Neural progenitor cell (in vitro differentiated cells): ENCODE measurements at regions not wholly inside any gene's neighbourhood (a gene's known extent, or its start where the extent isn't known, plus 50 kb on each side); places are given as distances from the start of the nearest gene placed in this dataset.

Source experiments
- DNase-seq: peaks from one replicate; pipeline ENCODE4 v3.0.0-alpha.2; 2016; ENCODE audit warnings: low spot score
- H2AFZ ChIP-seq: fragments of 200-600 bp; sonication (generic); replicated peaks from 2 replicates; pipeline ENCODE4 v1.6.1; 2016; ENCODE audit warnings: antibody characterized with exemption
- H3F3A ChIP-seq: fragments of 200-600 bp; sonication (generic); 2 replicates; pipeline ENCODE4 v1.6.1; 2016; ENCODE audit warnings: antibody characterized with exemption, low read depth
- H3K27ac ChIP-seq: fragments of 200-600 bp; sonication (generic); 2 replicates; pipeline ENCODE4 v1.5.1; 2016; ENCODE audit warnings: mild to moderate bottlenecking
- H3K27me3 ChIP-seq: fragments of 200-600 bp; sonication (generic); 2 replicates; pipeline ENCODE4 v1.6.1; 2016; ENCODE audit warnings: mild to moderate bottlenecking, moderate library complexity
- H3K36me3 ChIP-seq: fragments of 200-600 bp; sonication (generic); 2 replicates; pipeline ENCODE4 v1.5.1; 2016
- H3K4me1 ChIP-seq: fragments of 200-600 bp; sonication (generic); 2 replicates; pipeline ENCODE4 v1.6.1; 2016; ENCODE audit warnings: mixed run types
- H3K4me2 ChIP-seq: fragments of 200-600 bp; sonication (generic); 2 replicates; pipeline ENCODE4 v1.6.1; 2016
- H3K4me3 ChIP-seq: fragments of 200-600 bp; sonication (generic); 2 replicates; pipeline ENCODE4 v1.5.1; 2016
- H3K79me2 ChIP-seq: fragments of 200-600 bp; sonication (generic); 2 replicates; pipeline ENCODE4 v1.6.1; 2016; ENCODE audit warnings: low read depth
- H3K9ac ChIP-seq: fragments of 200-600 bp; sonication (generic); 2 replicates; pipeline ENCODE4 v1.6.1; 2016
- H3K9me3 ChIP-seq: fragments of 200-600 bp; sonication (generic); 2 replicates; pipeline ENCODE4 v1.5.1; 2016; ENCODE audit warnings: low read depth
- H4K20me1 ChIP-seq: fragments of 200-600 bp; sonication (generic); 2 replicates; pipeline ENCODE4 v1.6.1; 2016; ENCODE audit warnings: low read depth
- H3K27ac Mint-ChIP-seq: 3 replicates; pipeline ENCODE4 v1.8.0; 2021; ENCODE audit warnings: mixed read lengths
- H3K27me3 Mint-ChIP-seq: 2 replicates; pipeline ENCODE4 v1.8.0; 2022; ENCODE audit warnings: low read depth, mild to moderate bottlenecking, inconsistent platforms, moderate library complexity, mixed read lengths; ENCODE audit not compliant: insufficient read depth
- H3K36me3 Mint-ChIP-seq: 3 replicates; pipeline ENCODE4 v1.8.0; 2021; ENCODE audit warnings: mixed read lengths
- H3K4me1 Mint-ChIP-seq: 3 replicates; pipeline ENCODE4 v1.8.0; 2021; ENCODE audit warnings: mixed read lengths
- H3K4me3 Mint-ChIP-seq: 3 replicates; pipeline ENCODE4 v1.8.0; 2021; ENCODE audit warnings: mild to moderate bottlenecking, moderate library complexity, mixed read lengths
- H3K9me3 Mint-ChIP-seq: 3 replicates; pipeline ENCODE4 v1.8.0; 2020; ENCODE audit warnings: mixed read lengths
- CTCF ChIP-seq: fragments of 200-600 bp; sonication (generic); IDR thresholded peaks from 2 replicates; pipeline ENCODE4 v1.5.1; 2017; ENCODE audit warnings: antibody characterized with exemption, mild to moderate bottlenecking
- EZH2 ChIP-seq: fragments of 200-600 bp; sonication (generic); IDR thresholded peaks from 2 replicates; pipeline ENCODE4 v1.6.1; 2017; ENCODE audit warnings: antibody characterized with exemption, mild to moderate bottlenecking, moderate library complexity
- EZH2phosphoT487 ChIP-seq: fragments of 200-600 bp; sonication (generic); IDR thresholded peaks from 2 replicates; pipeline ENCODE4 v1.6.1; 2017; ENCODE audit warnings: antibody characterized with exemption

GRCh38 chr2:185891403-185891802 lies 152.8 kb downstream of the FSIP2 start:
- H3K36me3 Mint-ChIP-seq: no peaks in the 10 kb centered on the region
- Histone ChIP-seq H3K4me1 (no peaks in the 10 kb centered on the region), H3K9ac (no peak overlapping the region), H3K36me3 (no peaks in the 10 kb centered on the region), H3K27me3 (no peaks in the 10 kb centered on the region), H3F3A (no peaks in the 10 kb centered on the region), H2AFZ (no peak overlapping the region), H3K4me3 (no peak overlapping the region), H4K20me1 (no peaks in the 10 kb centered on the region), H3K27ac (no peak overlapping the region), H3K9me3 (no peaks in the 10 kb centered on the region), H3K79me2 (no peaks in the 10 kb centered on the region), H3K4me2 (no peak overlapping the region)
- H3K27me3 Mint-ChIP-seq: no peaks in the 10 kb centered on the region
- no peak overlapping the region for H3K4me3 Mint-ChIP-seq
- no peaks in the 10 kb centered on the region for H3K9me3 Mint-ChIP-seq
- no peak for TF ChIP-seq EZH2
- TF ChIP-seq EZH2phosphoT487: no peak
- TF ChIP-seq CTCF: no peak
- H3K4me1 Mint-ChIP-seq: no peaks in the 10 kb centered on the region
- DNase-seq: no peak
- no peak overlapping the region for H3K27ac Mint-ChIP-seq

- Histone ChIP-seq H3K27me3 (no peaks in the 10 kb centered on the region), H2AFZ (no peak overlapping the region), H3K9ac (no peak overlapping the region), H3K36me3 (no peaks in the 10 kb centered on the region), H4K20me1 (no peaks in the 10 kb centered on the region), H3K27ac (no peak overlapping the region), H3K4me3 (no peak overlapping the region), H3F3A (no peaks in the 10 kb centered on the region), H3K79me2 (no peaks in the 10 kb centered on the region), H3K4me1 (no peaks in the 10 kb centered on the region), H3K4me2 (no peak overlapping the region), H3K9me3 (no peaks in the 10 kb centered on the region)
- DNase-seq: no peak
- no peak overlapping the region for H3K4me3 Mint-ChIP-seq
- TF ChIP-seq EZH2 (no peak), EZH2phosphoT487 (no peak)
- no peak overlapping the region for H3K27ac Mint-ChIP-seq
- H3K4me1 Mint-ChIP-seq: no peaks in the 10 kb centered on the region
- no peaks in the 10 kb centered on the region for H3K27me3 Mint-ChIP-seq
- H3K36me3 Mint-ChIP-seq: no peaks in the 10 kb centered on the region
- no peaks in the 10 kb centered on the region for H3K9me3 Mint-ChIP-seq
These were observed 153.3 kb downstream of the FSIP2 start for GRCh38 chr2:185891804-185892411.

GRCh38 chr2:185892484-185892883 lies 153.9 kb downstream of the FSIP2 start:
- Histone ChIP-seq H3K27me3 (no peaks in the 10 kb centered on the region), H3K9ac (no peak overlapping the region), H3K4me1 (no peaks in the 10 kb centered on the region), H3K4me2 (no peak overlapping the region), H3F3A (no peaks in the 10 kb centered on the region), H3K4me3 (no peak overlapping the region), H2AFZ (no peak overlapping the region), H4K20me1 (no peaks in the 10 kb centered on the region), H3K9me3 (no peaks in the 10 kb centered on the region), H3K79me2 (no peaks in the 10 kb centered on the region), H3K27ac (no peak overlapping the region), H3K36me3 (no peaks in the 10 kb centered on the region)
- H3K4me3 Mint-ChIP-seq: no peak overlapping the region
- no peaks in the 10 kb centered on the region for H3K27me3 Mint-ChIP-seq
- no peaks in the 10 kb centered on the region for H3K9me3 Mint-ChIP-seq
- no peak overlapping the region for H3K27ac Mint-ChIP-seq
- no peak for TF ChIP-seq CTCF
- no peak for TF ChIP-seq EZH2
- TF ChIP-seq EZH2phosphoT487: no peak
- DNase-seq: no peak
- H3K4me1 Mint-ChIP-seq: no peaks in the 10 kb centered on the region
- H3K36me3 Mint-ChIP-seq: no peaks in the 10 kb centered on the region

GRCh38 chr2:185894223-185894622 lies 155.6 kb downstream of the FSIP2 start:
- no peak overlapping the region for H3K27ac Mint-ChIP-seq
- no peaks in the 10 kb centered on the region for H3K27me3 Mint-ChIP-seq
- H3K4me1 Mint-ChIP-seq: no peaks in the 10 kb centered on the region
- no peaks in the 10 kb centered on the region for H3K4me1 ChIP-seq
- H3K4me3 Mint-ChIP-seq: no peak overlapping the region
- no peak overlapping the region for H3K9ac ChIP-seq
- TF ChIP-seq EZH2phosphoT487: no peak
- no peak for TF ChIP-seq EZH2
- TF ChIP-seq CTCF: no peak
- no peaks in the 10 kb centered on the region for H3K27me3 ChIP-seq
- H3K9me3 ChIP-seq: no peaks in the 10 kb centered on the region
- H3F3A ChIP-seq: no peaks in the 10 kb centered on the region
- no peak for DNase-seq
- H3K36me3 Mint-ChIP-seq: no peaks in the 10 kb centered on the region
- H3K4me2 ChIP-seq: no peak overlapping the region
- H2AFZ ChIP-seq: no peak overlapping the region
- no peaks in the 10 kb centered on the region for H3K9me3 Mint-ChIP-seq
- no peaks in the 10 kb centered on the region for H3K79me2 ChIP-seq
- no peaks in the 10 kb centered on the region for H3K36me3 ChIP-seq
- no peak overlapping the region for H3K4me3 ChIP-seq
- no peak overlapping the region for H3K27ac ChIP-seq
- no peaks in the 10 kb centered on the region for H4K20me1 ChIP-seq
